Fibroblast of mammary gland (primary cell): ENCODE measurements at regions not wholly inside any gene's neighbourhood (a gene's known extent, or its start where the extent isn't known, plus 50 kb on each side); places are given as distances from the start of the nearest gene placed in this dataset.
"Not testable (repeated sequence)": the region's sequence is repeated elsewhere in the genome, so short reads cannot be mapped to it uniquely, and the experiment has no call there.

Experiments
- DNase-seq: peaks from one replicate; pipeline ENCODE4 v3.0.0-alpha.2; 2010; ENCODE audit warnings: low read depth
- H3K4me3 ChIP-seq: 2 replicates; pipeline ENCODE4 v1.5.1; 2011; ENCODE audit warnings: low read depth, mild to moderate bottlenecking, low read length, moderate library complexity; ENCODE audit not compliant: control insufficient read depth
- TF ChIP-seq, protein P1 (sequence below): conservative IDR thresholded peaks from 2 replicates; pipeline ENCODE4 v1.5.1; 2011; ENCODE audit warnings: low read depth, low read length, inconsistent platforms; ENCODE audit not compliant: control insufficient read depth, insufficient read depth

DNA sequence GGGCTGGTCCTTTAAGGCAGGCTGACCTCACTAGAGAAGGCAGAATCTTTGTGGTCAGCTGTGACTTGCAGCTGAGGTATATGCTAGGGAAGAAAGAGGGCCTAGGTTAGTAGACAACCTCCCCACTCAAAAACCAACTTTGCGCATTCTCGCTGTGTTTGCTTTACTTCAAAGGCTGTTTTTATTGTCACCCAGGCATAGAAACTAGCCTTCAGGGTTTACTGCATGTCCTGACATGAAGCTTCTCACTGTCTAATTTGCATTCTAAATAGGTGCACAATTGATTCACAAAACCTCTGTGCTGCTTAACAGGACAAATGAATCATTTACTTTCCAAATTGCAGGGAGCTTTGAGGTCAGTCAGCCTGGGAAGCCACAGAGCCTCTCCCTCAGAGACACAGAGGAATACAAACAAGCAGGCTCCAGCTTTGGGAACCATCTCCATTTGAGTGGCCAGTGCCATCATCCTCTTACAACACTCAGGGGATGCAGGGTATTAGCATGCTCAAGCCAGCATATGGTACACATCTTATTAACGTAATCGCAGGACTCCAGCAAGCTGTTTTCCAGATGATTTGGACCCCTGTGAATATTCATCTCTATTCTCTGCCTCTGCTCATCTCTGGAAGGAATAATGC is 596.4 kb upstream of the GHITM start:
- TF ChIP-seq, protein P1, sequence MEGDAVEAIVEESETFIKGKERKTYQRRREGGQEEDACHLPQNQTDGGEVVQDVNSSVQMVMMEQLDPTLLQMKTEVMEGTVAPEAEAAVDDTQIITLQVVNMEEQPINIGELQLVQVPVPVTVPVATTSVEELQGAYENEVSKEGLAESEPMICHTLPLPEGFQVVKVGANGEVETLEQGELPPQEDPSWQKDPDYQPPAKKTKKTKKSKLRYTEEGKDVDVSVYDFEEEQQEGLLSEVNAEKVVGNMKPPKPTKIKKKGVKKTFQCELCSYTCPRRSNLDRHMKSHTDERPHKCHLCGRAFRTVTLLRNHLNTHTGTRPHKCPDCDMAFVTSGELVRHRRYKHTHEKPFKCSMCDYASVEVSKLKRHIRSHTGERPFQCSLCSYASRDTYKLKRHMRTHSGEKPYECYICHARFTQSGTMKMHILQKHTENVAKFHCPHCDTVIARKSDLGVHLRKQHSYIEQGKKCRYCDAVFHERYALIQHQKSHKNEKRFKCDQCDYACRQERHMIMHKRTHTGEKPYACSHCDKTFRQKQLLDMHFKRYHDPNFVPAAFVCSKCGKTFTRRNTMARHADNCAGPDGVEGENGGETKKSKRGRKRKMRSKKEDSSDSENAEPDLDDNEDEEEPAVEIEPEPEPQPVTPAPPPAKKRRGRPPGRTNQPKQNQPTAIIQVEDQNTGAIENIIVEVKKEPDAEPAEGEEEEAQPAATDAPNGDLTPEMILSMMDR: no peak
- no peak for DNase-seq
- H3K4me3 ChIP-seq: no peak overlapping the region

DNA sequence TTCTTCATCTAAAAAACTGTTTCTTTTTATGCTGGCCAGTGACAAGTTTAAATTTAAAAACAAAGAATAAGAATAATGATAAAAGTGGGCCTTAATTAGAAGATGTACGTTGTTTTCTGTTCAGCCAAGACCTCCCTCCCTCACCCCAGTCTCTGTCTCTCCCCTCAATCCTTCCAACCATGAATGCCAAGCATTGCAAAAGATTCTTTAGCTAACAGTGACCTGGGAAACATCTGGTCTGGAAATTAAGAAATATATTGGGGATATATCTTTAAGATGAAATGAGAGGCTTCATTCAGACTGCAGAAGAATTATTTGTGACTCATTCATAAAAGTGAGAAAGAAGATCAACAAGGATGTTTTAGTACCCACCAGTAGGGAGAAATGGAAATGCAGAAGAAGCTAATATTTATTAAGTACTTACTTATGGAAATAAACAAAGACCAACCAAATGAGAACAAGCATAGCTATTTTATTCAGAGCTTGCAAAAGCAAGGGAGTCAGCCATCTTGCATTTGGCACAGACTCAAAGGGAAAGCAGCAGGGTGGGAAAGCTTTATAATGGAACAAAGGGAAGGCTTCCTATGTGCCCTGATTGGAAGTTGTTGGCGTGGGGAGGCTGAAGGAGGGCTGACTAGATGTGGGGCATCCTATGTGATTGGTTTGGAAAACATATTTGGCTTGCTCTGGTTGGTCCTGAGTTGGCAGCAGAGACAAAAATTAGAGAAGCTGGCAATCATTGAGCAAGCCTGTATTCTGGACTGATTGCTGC is 595.4 kb upstream of the GHITM start:
- TF ChIP-seq, protein P1: no peak
- DNase-seq: no peak
- H3K4me3 ChIP-seq: no peak overlapping the region

DNA sequence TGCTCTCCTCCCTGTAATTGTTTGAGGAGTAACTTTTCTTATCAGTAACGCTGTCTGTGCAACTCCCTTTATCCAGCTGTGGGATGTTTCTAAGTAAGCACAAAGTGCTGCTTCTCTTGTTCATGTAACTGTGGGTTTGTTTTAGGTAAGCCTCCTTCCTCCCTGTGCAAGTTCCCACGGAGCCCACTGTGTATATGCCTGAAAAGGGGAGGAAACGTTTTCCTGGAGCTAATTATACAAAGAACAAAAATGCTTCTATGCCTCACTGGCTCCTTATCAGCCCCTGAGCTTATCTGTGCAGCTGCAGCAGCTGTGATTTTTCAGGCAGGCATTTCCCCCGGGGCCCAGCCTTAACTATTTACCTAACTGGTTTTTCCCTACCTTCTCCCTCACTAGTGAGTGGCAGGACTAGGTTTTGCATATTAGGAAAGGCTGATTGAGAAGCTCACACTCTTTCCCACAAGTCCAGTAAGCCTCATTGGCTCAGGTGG is 593.4 kb upstream of the GHITM start:
- H3K4me3 ChIP-seq: no peak overlapping the region
- no peak for DNase-seq
- TF ChIP-seq, protein P1: no peak

DNA sequence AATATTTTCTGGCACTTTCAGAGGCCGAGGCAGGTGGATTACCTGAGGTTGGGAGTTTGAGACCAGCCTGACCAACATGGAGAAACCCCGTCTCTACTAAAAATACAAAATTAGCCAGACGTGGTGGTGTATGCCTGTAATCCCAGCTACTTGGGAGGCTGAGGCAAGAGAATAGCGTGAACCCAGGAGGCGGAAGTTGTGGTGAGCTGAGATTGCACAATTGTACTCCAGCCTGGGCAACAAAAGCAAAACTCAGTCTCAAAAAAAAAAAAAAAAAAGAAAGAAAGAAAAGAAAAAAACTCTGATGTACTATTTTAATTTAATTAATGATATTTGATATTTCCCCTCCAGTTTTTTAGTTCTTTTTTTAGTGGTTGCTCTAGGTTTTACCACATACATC is 588.1 kb upstream of the GHITM start:
- DNase-seq, H3K4me3 ChIP-seq: not testable (repeated sequence)

DNA sequence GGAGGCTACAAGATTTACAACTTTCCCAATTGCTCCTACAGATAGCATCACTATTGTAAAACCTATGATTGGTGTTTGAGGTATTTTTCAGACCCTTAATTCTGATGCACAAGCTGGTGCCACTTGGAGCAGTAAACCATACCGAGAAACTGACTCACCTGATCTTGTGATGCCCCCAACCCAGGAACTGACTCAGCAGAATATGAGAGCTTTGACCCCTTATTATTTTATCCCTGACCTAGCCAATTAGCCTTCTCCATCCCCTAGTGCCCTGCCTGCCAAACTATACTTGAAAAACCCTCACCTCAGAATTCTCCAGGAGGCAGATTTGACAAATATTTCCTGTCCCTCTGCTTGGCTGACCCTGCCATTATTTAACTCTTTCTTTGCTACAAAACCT is 585.9 kb upstream of the GHITM start:
- no peak overlapping the region for H3K4me3 ChIP-seq
- no peak for DNase-seq
- TF ChIP-seq, protein P1: no peak

DNA sequence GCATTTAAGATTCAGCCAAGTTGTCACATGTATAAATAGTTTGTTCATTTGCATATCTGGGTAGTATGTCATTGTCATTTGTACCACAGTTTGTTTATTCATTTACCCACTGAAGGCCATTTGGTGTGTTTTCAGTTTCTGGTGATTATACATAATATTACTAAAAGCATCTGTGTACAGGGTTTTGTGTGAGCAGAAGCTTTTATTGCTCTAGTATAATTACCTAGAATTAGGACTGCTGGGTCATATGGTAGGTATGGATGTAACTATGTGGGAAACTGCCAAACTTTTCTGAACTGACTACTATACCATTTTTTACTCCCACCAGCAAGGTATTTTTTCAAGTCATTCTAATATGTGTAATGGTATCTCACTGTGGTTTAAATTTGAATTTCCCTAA is 584.0 kb upstream of the GHITM start:
- TF ChIP-seq, protein P1: no peak
- no peak overlapping the region for H3K4me3 ChIP-seq
- no peak for DNase-seq

DNA sequence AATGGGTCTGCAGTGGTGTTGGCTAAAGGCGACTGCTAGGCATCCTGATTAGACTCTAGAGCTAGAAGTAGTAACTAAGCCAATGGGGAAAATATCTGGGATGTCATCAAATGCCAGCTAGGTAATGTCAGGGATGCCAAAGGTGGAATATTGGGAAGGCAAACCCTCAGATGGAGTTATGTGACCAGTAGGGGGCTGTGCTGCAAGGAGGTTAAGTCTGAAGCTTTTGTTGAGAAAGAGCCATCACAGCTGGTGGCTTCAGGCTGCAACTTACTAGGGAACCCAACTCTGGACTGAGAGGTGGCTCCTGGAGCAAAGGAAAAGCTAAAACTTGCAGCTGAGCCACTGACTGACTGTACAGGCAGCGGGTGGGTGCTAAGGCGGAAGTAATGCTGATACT is 576.9 kb upstream of the GHITM start:
- DNase-seq: no peak
- TF ChIP-seq, protein P1: no peak
- no peak overlapping the region for H3K4me3 ChIP-seq
